HG02938 (cell line): ENCODE measurements at regions not wholly inside any gene's neighbourhood (a gene's known extent, or its start where the extent isn't known, plus 50 kb on each side); places are given as distances from the start of the nearest gene placed in this dataset.

Experiments used
- ATAC-seq: cut with Tn5 transposase; IDR thresholded peaks from one replicate; pipeline ENCODE4 v1.9.1; 2021; ENCODE audit warnings: mild to moderate bottlenecking, moderate library complexity; ENCODE audit not compliant: unreplicated experiment

- ATAC-seq, result no peak
Observed at GRCh38 chr18:44473394-44474066, 207.2 kb upstream of the SETBP1 start.

- ATAC-seq, result no peak
Observed at GRCh38 chr18:44474067-44474411, 206.6 kb upstream of the SETBP1 start.

- ATAC-seq, result no peak
Observed at GRCh38 chr18:44474591-44474990, 206.1 kb upstream of the SETBP1 start.

GRCh38 chr18:44482761-44483160 lies 197.9 kb upstream of the SETBP1 start:
- no peak for ATAC-seq

GRCh38 chr18:44495151-44495550 lies 185.5 kb upstream of the SETBP1 start:
- ATAC-seq, result peak; percentile 74

GRCh38 chr18:44497311-44497710 lies 183.4 kb upstream of the SETBP1 start:
- no peak for ATAC-seq

- no peak for ATAC-seq
Observed at GRCh38 chr18:44497757-44498490, 182.8 kb upstream of the SETBP1 start.

- ATAC-seq, result no peak
Observed at GRCh38 chr18:44500808-44501610, 179.7 kb upstream of the SETBP1 start.

- no peak for ATAC-seq
Observed at GRCh38 chr18:44502221-44502620, 178.5 kb upstream of the SETBP1 start.

- ATAC-seq, result no peak
Observed at GRCh38 chr18:44502790-44503189, 177.9 kb upstream of the SETBP1 start.

GRCh38 chr18:44503854-44504253 lies 176.8 kb upstream of the SETBP1 start:
- ATAC-seq, result no peak

GRCh38 chr18:44507729-44508325 lies 172.9 kb upstream of the SETBP1 start:
- ATAC-seq, result peak; percentile 71

GRCh38 chr18:44508474-44508873 lies 172.2 kb upstream of the SETBP1 start:
- ATAC-seq, result peak; percentile 31

GRCh38 chr18:44509048-44509447 lies 171.6 kb upstream of the SETBP1 start:
- no peak for ATAC-seq

GRCh38 chr18:44510390-44510789 lies 170.3 kb upstream of the SETBP1 start:
- ATAC-seq, result no peak

- ATAC-seq, result no peak
Observed at GRCh38 chr18:44513233-44513632, 167.5 kb upstream of the SETBP1 start.

- no peak for ATAC-seq
Observed at GRCh38 chr18:44514106-44514505, 166.6 kb upstream of the SETBP1 start.

- no peak for ATAC-seq
Observed at GRCh38 chr18:44514766-44515165, 165.9 kb upstream of the SETBP1 start.

GRCh38 chr18:44516450-44516849 lies 164.2 kb upstream of the SETBP1 start:
- ATAC-seq, result no peak

GRCh38 chr18:44517136-44517535 lies 163.6 kb upstream of the SETBP1 start:
- ATAC-seq, result no peak

GRCh38 chr18:44518091-44518615 lies 162.5 kb upstream of the SETBP1 start:
- no peak for ATAC-seq
